ENCODE measurements at regions not wholly inside any gene's neighbourhood (a gene's known extent, or its start where the extent isn't known, plus 50 kb on each side); places are given as distances from the start of the nearest gene placed in this dataset.

DNA sequence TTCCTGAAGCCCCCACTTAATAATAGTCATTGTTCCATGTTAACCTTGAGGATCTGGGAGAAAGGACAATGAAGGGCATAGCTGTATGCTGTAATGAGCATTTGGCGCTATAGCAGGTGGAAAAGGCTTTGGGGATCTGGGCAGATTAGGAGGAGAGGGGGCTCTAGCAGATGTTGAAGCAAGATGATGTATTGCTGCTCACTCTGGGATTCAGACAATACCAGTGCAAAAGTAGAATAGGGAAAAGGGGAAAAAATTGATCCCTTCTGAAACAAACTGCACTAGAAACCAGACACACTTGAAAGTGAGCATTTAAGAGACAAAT lies 575.3 kb upstream of the MEF2C start:
- DNase-seq (ENCODE audit: extremely low spot score, insufficient read length, low read depth) (no peak), FAIRE-seq (no peak)

DNA sequence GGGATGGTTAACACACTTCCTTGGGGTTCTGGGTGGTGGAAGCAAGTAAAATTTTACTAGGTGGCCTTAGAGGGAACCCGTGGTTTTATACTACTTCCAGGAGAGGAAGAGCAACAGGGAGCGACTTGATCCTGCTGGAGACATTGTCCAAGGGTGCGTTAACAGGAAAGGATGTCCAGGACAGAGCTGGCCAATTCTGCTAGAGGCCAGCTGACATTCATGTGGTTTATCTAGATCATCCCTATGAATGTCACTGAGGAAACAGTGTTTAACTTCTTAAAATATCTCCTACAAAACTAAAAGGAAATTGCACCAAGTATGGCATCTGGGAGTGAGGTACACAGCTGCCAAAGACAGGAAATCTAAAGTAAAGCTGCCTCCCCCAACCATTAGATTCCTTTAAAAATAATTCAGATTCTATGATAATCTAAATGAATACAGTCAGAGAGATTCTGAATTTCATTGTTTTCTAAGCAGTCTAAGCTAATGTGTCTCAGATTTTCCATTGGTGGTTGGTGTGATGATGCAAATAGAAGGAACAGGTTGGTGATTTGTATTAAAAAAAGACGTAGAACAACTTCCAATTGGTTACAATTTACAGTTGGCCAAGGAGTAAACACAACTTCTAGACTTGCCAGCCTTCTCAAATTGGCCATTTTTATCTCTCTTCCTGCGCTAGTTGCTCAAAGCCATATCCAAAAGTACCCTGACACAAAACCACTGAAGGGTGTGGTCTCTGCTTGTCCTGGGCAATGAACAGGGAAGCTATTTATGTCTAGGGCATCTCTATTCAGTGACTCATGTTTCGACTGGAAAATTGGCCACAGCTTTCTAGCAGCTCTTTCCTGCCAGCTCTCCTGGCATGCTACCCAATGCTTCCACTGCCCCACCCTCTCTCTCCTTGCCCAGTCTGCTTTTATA lies 574.7 kb upstream of the MEF2C start:
- DNase-seq (ENCODE audit: extremely low spot score, insufficient read length, low read depth), result no peak
- FAIRE-seq, result no peak

DNA sequence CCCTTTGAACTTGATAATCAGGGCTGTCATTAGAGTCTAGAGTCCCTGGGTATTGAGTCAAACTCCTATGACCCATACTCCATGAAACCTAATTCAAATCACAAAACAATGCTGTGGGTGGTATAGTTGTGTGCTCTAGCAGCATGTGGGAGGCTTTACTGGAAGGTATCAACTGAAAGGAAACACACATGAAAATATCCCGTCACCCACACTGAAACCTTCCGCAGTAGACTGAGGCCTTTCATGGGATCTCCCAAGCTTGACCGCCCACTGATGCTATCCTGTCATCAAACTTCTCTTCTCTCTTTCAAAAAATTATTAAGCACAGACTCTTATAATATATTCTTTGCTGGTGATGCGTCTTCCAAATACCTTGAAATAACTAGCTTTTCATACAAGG lies 569.1 kb upstream of the MEF2C start:
- DNase-seq (ENCODE audit: extremely low spot score, insufficient read length, low read depth), result no peak
- FAIRE-seq, result peak; percentile 46

DNA sequence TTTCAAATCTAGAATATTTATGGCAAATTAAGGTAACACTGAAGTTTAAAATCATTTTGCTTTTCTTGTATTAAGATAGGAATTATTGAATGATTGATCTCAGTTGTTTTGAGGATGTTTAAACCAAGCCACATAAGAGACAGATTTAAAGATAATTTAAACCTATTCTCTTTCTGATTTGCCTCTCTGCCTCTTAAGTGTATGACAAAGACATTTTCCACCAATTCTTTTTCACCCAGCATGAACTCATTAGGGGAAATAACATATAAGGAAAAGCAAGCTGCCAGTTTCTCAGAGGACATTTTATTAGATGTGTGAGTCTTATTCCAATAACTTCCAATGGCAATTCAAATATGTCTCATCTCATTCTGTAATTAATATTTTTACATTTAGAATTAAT lies 568.3 kb upstream of the MEF2C start:
- FAIRE-seq (no peak), DNase-seq (ENCODE audit: extremely low spot score, insufficient read length, low read depth) (no peak)

DNA sequence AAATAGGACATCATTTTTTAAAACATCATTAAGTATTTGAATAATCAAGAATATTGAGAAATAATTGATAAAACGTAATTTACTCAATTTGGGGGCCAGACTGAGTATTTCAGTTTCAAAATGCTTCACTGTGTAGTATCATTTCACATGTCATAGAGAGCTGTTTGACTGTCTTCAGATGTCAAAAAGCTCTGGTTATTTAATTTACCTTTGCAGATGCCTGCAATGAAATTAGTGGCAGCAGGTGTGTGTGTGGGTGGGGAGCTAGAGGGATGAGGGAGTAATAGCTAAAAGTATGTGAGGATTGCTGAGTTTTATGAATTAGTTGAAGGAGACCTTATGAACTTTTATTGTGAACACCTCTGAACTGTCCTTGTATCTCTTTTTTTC lies 567.2 kb upstream of the MEF2C start:
- DNase-seq (ENCODE audit: extremely low spot score, insufficient read length, low read depth), result no peak
- no peak for FAIRE-seq

DNA sequence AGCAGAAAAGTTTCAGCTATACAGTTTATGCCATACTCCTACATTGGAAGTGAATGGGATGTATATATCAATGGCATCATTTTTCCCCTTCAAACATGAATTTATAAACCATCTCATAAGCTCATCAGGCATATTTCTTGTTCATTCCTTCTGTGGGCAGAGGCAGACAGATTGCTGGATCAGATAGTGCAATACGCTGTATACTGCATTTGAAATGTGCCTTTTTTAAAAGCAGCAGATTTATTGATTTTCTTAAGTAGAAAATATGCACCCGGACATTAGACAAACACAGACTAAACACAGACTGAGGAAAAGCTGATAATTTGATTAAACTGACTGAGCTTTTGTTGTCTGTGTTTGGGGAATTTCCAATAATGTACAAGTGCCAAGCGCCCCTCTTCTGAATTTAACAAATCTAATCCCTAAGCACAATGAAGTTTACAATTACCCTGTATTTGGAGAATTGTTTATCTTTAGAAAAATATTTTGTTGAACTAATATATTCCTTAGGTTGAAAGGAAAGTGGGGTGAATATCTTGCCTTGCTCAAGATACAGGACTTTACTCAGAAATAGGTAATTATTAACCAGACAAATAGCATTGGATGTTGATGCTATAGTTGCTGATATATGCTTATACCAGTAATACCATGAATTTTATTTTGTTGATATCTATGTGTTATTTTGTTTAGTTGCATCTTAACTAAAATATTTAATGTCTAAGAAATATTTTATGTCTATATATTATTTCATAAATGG lies 566.6 kb upstream of the MEF2C start:
- DNase-seq (ENCODE audit: extremely low spot score, insufficient read length, low read depth) (no peak), FAIRE-seq (no peak)

DNA sequence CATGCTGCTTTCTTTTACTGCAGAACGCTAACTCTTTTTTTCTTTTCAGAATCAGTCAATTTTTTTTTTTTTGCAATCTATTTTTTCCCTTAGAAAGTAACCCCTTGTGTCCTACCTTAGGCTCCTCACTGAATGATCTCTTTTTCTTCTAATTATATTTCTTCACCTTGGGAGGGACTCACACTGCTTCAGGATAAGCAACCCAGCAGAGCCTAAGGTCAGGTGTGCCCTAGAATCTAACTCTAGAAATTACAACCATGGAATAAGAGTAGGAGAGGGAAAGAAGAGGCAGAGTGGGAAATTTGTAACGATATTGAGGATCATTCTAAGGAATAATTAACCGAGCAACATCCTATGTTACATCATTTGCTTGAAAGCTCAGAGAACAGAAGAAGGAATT lies 564.0 kb upstream of the MEF2C start:
- DNase-seq (ENCODE audit: extremely low spot score, insufficient read length, low read depth), result no peak
- FAIRE-seq, result no peak

DNA sequence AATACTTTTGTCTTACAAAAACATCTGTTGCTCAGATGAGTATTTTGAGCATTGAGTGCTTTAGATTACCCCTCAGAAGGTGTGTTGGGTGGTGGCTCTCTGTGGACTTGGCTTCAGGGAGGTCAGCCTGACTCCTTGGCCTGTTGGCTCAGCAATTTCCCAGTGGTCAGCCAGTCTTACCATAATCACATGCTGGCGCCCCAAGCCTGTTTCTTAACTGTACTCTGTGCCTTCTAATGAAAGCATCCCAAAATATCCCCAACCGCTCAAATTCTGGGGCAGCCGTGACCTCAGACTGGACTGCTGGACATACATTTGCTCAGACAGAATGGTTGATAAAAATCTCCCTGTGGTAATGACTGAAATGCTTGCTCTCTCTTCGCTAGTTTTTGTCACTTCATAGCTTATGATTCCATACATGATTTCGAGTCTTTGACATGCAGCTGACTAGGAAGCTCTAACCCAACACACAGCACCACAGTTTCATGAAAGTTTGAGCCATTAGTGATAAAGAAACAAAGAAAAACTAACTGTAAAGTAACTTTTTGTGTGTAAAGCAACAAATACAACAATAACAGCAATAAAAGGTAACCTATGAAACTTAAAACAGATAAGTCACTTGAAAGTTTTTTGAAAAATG lies 562.2 kb upstream of the MEF2C start:
- FAIRE-seq (peak; percentile 54), DNase-seq (ENCODE audit: extremely low spot score, insufficient read length, low read depth) (no peak)

DNA sequence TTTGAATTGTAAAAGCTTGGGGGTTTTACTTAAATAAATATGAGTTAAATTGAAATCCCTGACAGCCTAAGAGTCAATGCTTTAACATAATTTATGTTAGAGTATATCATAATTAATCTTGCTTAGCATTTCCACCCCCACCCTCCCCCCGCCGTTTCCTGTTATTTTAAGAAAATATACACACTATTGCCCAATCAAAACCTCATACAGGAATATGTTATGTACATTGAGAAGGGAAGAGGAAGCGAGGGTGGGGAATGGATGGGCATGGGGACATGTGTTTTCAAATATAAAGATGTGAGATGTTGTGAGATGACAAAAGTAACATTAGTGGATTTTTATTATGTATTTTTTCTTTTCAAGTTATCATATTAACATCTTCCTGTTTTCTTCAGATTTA lies 561.1 kb upstream of the MEF2C start:
- no peak for DNase-seq (ENCODE audit: extremely low spot score, insufficient read length, low read depth)
- FAIRE-seq, result no peak

DNA sequence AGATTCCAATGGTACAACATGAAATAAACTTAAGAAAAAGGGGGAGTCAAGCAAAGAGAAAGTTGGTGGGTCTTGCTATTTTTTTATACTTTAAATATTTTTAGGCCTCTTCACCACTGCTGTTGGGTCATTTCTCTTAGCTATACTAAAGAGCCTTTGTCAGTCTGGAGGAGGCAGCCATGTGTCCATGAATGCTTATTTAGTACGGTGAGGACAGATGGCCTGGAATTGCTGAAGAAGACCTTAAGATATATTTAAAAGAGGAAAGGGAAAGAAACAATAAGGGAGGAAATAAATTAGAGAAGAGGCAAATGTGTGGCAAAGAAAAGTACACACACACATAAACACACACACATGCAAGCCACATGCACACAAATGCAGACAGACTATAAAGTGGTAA lies 560.5 kb upstream of the MEF2C start:
- FAIRE-seq (no peak), DNase-seq (ENCODE audit: extremely low spot score, insufficient read length, low read depth) (no peak)

DNA sequence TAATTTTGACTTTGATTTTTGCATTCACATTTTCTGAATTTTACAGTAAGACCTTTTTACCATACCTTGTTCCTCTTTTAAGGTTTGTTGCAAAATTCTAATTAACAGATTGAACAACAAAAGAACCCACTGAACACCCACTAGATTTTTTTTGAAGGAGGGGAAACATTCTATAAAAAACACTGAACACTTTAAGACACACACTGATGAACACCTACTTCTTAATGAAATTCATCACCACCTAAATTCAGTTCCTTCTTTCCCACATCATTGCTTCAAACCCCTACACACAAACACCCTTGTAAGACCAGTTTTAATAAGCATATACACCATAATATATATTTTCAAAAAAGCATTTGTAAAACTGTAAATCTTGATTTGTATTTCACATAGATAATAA lies 559.0 kb upstream of the MEF2C start:
- peak; percentile 39 for FAIRE-seq

DNA sequence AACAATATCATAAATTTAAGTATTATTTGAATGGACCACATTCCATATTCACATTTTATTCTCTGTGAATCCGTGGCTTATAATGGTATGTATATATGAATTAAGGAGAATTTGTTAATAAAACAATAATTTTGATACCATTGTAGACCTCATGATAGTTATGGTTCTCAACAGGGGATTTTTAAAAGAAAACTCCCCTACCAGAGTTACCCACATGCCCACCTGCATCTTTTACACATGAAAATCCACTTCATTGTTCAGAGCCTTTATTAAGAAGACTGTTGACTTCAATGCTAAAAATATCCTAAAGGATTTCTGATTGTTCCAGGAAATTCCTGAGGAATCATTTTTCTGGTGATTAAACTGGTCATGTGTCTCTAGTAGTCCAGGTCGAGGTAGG lies 557.7 kb upstream of the MEF2C start:
- FAIRE-seq (no peak), DNase-seq (ENCODE audit: extremely low spot score, insufficient read length, low read depth) (no peak)

More for the DNA sequence above, 559.0 kb upstream of the MEF2C start:
- no peak for DNase-seq (ENCODE audit: extremely low spot score, insufficient read length, low read depth)

DNA sequence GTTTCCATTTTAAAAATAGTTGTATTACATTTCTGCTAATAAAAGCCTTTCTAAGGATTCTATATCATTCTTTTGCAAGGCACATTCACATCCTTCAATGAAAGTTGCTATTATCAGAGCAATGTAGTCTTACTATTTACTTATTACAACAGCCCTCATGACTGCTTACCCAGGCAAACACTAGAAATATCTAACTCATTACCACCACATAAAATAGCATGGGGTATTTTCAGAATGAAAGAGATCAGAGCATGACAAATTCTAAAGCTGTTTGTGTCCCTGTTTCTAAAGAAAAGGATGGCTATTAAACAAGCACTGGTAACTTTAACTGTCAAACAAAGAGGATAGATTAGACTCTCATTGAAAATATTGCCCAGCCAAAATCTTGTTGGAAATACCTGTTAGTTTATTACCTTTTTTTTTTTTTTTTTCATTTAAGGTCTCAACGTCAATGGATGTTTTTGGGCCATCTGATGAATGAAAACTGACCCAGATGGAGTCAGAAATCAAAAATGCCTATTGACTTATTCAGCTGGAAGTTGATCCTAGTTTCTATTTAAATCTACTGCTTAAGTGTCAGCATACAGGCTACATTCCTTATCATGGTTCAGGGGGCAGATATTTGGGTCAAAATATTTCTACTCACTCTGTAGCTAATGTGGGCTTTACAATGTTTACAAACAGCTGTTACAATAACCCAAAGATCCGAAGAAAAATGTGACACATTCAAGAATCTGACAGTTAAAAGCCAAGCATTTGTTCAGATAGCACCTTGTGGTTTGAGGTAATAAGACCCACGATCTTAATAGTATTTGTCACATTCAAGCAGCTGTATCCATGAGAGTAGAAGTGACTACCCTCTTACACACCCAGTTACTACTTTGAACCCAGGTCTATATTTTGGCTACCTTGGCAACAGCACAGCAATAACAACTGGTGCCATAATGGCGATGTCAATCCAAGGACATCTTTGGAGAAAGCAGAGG lies 554.8 kb upstream of the MEF2C start:
- peak; percentile 56 for FAIRE-seq
- no peak for DNase-seq (ENCODE audit: extremely low spot score, insufficient read length, low read depth)

DNA sequence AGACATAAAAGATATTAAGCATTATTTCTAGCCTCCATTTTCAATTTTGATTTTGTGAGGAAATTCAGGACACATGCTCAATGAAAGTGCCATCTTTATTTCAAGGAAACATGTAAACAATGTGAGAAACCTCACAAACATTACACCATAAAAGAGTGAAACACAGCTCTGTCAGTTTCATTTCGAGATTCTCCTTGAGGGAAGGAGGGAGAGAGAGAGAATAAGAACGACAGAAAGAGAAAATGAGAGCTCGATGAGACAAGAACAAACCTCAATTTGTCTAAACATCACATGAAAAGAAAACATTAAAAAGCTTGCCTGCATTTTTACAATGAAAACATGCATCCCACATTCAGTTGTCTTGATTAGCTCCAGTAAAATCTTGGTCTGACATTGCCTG lies 553.5 kb upstream of the MEF2C start:
- peak; percentile 82 for FAIRE-seq

DNA sequence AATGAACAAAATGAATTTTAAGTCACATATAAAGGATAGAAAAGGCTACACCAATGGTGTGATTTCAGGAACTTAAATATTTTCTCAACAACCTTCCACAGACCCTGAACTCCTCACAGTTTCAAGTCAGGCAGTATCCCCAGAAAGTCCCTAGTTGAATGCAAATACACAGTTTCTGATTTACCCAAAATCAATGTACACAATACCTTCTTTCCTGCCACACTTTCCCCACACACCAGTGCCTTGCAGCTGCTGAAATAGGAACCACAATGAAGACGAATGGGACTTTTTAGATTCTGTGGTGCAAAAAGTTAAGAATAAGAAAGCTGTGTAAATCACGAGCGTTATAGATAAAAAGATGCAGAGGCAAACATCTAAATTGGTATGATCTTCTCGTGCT lies 552.4 kb upstream of the MEF2C start:
- no peak for DNase-seq (ENCODE audit: extremely low spot score, insufficient read length, low read depth)
- peak; percentile 94 for FAIRE-seq

More for the DNA sequence above, 553.5 kb upstream of the MEF2C start:
- no peak for DNase-seq (ENCODE audit: extremely low spot score, insufficient read length, low read depth)

DNA sequence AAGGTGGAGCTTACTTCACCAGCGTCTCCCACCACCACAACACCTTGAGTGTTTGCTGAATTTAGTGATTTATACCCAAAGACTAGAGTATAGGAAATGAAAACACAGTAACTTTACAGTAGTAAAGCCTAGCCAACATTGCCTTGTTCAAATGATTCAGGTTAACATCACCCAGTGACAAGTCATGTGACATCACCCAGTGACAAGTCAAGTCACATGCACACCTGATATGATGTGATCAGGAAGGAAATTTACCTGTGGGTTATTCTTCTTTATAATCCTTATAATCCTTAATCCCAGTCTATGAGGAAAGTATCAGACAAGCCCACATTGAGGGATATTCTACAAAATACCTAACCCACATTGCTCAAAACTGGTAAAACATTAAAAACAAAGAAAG lies 545.6 kb upstream of the MEF2C start:
- no peak for DNase-seq (ENCODE audit: extremely low spot score, insufficient read length, low read depth)
- no peak for FAIRE-seq

DNA sequence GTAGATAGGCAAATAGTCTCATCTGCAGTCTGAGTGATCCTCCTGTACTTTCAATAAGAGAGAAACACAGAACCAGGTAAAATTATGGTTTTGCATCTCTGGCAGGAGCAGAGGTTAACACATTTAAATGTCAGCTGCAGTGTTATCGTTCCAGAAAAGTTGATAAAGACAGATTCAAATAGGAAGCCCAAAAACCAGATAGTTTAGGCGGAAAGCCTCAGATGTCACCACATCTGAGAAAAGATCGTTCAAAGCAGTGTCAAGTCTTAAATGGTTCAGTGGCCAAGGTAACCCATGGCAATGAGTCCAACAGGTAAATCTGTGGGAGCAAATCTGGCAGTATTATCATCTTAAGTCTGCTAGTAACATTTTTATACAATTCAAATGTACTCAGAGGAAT lies 542.1 kb upstream of the MEF2C start:
- FAIRE-seq, result no peak
- DNase-seq (ENCODE audit: extremely low spot score, insufficient read length, low read depth), result no peak

DNA sequence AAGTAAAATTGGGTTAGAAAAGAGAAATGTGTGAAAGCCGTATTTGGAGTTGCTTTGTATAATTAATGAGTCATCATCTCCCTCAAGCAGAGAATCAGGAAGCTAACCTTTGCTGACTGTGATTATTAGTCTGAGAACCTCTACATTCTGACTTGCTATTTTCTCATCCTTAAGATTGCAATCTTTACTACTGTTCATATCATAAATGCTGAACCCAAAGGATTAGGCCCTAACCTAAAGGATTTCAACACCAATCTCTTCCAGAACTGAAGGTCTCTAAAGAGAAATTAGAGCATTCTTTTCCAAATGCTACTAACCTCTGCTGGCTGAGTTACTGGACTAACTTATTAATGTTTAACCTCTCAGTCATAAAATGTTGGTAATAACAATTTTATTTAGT lies 538.1 kb upstream of the MEF2C start:
- DNase-seq (ENCODE audit: extremely low spot score, insufficient read length, low read depth) (no peak), FAIRE-seq (peak; percentile 50)

DNA sequence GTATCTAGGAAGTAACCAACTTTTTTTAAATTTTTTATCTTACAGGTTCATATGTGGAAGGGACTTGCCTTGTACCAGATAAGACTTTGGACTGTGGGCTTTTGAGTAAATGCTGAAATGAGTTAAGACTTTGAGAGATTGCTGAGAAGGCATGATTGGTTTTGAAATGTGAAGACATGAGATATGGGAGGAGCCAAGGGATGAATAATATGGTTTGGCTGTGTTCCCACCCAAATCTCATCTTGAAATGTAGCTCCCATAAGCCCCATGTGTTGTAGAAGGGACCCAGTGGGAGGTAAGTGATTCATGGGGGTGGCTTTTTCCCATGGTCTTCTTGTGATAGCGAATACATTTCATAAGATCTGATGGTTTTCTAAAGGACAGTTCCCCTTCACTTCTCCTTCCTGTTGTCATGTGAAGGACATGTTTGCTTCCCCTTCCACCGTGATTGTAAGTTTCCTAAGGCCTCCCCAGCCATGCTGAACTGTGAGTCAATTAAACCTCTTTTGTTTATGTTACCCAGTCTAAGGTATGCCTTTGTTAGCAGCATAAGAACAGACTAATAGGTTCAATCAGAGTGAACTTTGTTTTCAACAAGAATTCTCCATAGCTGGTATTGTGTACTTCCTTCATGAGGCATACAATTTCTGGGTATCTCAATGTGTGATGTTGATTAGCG lies 535.6 kb upstream of the MEF2C start:
- DNase-seq (ENCODE audit: extremely low spot score, insufficient read length, low read depth), result no peak
- FAIRE-seq, result no peak
